Stomach (tissue), 4 donors: ENCODE measurements at regions not wholly inside any gene's neighbourhood (a gene's known extent, or its start where the extent isn't known, plus 50 kb on each side); places are given as distances from the start of the nearest gene placed in this dataset.

Source experiments
- EP300 ChIP-seq: sonication (generic); formaldehyde crosslinking; IDR thresholded peaks from one replicate; pipeline ENCODE4 v1.6.1; 2017; ENCODE audit warnings: antibody characterized with exemption
- POLR2A ChIP-seq, 4 donors: fragments of 450-650 bp; IDR thresholded peaks; one replicate each; pipeline ENCODE4 v1.6.1; 2016; ENCODE audit warnings: antibody characterized with exemption in 4 of 4, control low read depth in 2 of 4, mild to moderate bottlenecking in 1 of 4, moderate library complexity in 1 of 4
- TF ChIP-seq, protein P1 (sequence below), 7 experiments: fragments of 450-650 bp in 4 of 7; fragments of 200-600 bp in 3 of 7; sonication (generic) in 3 of 7; IDR thresholded peaks; one replicate each; pipeline ENCODE4 v1.5.1; 2016 to 2019; ENCODE audit warnings: antibody characterized with exemption in 7 of 7, control low read depth in 2 of 7, mild to moderate bottlenecking in 1 of 7

GRCh38 chr2:234287650-234288049 lies 209.2 kb downstream of the ARL4C start:
- TF ChIP-seq, protein P1, sequence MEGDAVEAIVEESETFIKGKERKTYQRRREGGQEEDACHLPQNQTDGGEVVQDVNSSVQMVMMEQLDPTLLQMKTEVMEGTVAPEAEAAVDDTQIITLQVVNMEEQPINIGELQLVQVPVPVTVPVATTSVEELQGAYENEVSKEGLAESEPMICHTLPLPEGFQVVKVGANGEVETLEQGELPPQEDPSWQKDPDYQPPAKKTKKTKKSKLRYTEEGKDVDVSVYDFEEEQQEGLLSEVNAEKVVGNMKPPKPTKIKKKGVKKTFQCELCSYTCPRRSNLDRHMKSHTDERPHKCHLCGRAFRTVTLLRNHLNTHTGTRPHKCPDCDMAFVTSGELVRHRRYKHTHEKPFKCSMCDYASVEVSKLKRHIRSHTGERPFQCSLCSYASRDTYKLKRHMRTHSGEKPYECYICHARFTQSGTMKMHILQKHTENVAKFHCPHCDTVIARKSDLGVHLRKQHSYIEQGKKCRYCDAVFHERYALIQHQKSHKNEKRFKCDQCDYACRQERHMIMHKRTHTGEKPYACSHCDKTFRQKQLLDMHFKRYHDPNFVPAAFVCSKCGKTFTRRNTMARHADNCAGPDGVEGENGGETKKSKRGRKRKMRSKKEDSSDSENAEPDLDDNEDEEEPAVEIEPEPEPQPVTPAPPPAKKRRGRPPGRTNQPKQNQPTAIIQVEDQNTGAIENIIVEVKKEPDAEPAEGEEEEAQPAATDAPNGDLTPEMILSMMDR (IDR thresholded peaks at IDR 0.05): no peak
- TF ChIP-seq EP300 (no peak), POLR2A (IDR thresholded peaks at IDR 0.05) (no peak)
